MM.1S (cell line): ENCODE measurements at regions not wholly inside any gene's neighbourhood (a gene's known extent, or its start where the extent isn't known, plus 50 kb on each side); places are given as distances from the start of the nearest gene placed in this dataset.
"Not testable (repeated sequence)": the region's sequence is repeated elsewhere in the genome, so short reads cannot be mapped to it uniquely, and the experiment has no call there.

Source experiments
- CTCF ChIP-seq: fragments of 300-600 bp; sonication (generic); IDR thresholded peaks from 2 replicates; pipeline ENCODE4 v1.5.1; 2016; ENCODE audit warnings: antibody characterized with exemption, low read length, mixed read lengths
- EZH2 ChIP-seq: fragments of 300-600 bp; sonication (generic); optimal IDR thresholded peaks from 2 replicates; pipeline ENCODE3; 2017; ENCODE audit warnings: low read depth, mild to moderate bottlenecking, antibody characterized with exemption, low read length, mixed read lengths

GRCh38 chr16:32915346-32915745 is 239.4 kb upstream of the TP53TG3 start:
- not testable (repeated sequence) for TF ChIP-seq EZH2, CTCF
